ENCODE measurements at regions not wholly inside any gene's neighbourhood (a gene's known extent, or its start where the extent isn't known, plus 50 kb on each side); places are given as distances from the start of the nearest gene placed in this dataset.

- Histone ChIP-seq H3K4me1 (ENCODE audit: low read length) (no peaks in the 10 kb centered on the region), H3K9me3 (ENCODE audit: insufficient read depth, low read length) (no peaks in the 10 kb centered on the region), H3K79me2 (ENCODE audit: low read length) (no peaks in the 10 kb centered on the region), H3K27me3 (ENCODE audit: low read depth, low read length) (no peaks in the 10 kb centered on the region), H3K9ac (ENCODE audit: low read length) (no peak overlapping the region), H2AFZ (ENCODE audit: low read depth, low read length) (no peak overlapping the region), H4K20me1 (ENCODE audit: insufficient read depth, low read length) (no peaks in the 10 kb centered on the region), H3K4me3 (ENCODE audit: low read length) (no peak overlapping the region), H3K27ac (ENCODE audit: low read length) (no peak overlapping the region), H3K4me2 (ENCODE audit: low read length) (no peak overlapping the region), H3K36me3 (replicated peaks; ENCODE audit: low read depth, low read length) (no peaks in the 10 kb centered on the region)
- no peak for TF ChIP-seq EZH2phosphoT487 (IDR thresholded peaks at IDR 0.05; ENCODE audit: low read depth)
- TF ChIP-seq CTCF (IDR thresholded peaks at IDR 0.05; ENCODE audit: low read depth, low read length), result no peak
Measured at GRCh38 chr17:15087946-15088345, 177.2 kb downstream of the PMP22 start.

GRCh38 chr17:15086776-15087295, 178.3 kb downstream of the PMP22 start:
- no peak overlapping the region for H2AFZ ChIP-seq (ENCODE audit: low read depth, low read length)
- no peaks in the 10 kb centered on the region for H3K79me2 ChIP-seq (ENCODE audit: low read length)
- no peaks in the 10 kb centered on the region for H3K36me3 ChIP-seq (replicated peaks; ENCODE audit: low read depth, low read length)
- no peak overlapping the region for H3K4me2 ChIP-seq (ENCODE audit: low read length)
- H4K20me1 ChIP-seq (ENCODE audit: insufficient read depth, low read length), result no peaks in the 10 kb centered on the region
- TF ChIP-seq EZH2phosphoT487 (IDR thresholded peaks at IDR 0.05; ENCODE audit: low read depth) (no peak), CTCF (IDR thresholded peaks at IDR 0.05; ENCODE audit: low read depth, low read length) (no peak)
- no peak overlapping the region for H3K9ac ChIP-seq (ENCODE audit: low read length)
- H3K9me3 ChIP-seq (ENCODE audit: insufficient read depth, low read length), result no peaks in the 10 kb centered on the region
- no peak overlapping the region for H3K27ac ChIP-seq (ENCODE audit: low read length)
- no peaks in the 10 kb centered on the region for H3K27me3 ChIP-seq (ENCODE audit: low read depth, low read length)
- H3K4me3 ChIP-seq (ENCODE audit: low read length), result no peak overlapping the region
- H3K4me1 ChIP-seq (ENCODE audit: low read length), result no peaks in the 10 kb centered on the region

DNA sequence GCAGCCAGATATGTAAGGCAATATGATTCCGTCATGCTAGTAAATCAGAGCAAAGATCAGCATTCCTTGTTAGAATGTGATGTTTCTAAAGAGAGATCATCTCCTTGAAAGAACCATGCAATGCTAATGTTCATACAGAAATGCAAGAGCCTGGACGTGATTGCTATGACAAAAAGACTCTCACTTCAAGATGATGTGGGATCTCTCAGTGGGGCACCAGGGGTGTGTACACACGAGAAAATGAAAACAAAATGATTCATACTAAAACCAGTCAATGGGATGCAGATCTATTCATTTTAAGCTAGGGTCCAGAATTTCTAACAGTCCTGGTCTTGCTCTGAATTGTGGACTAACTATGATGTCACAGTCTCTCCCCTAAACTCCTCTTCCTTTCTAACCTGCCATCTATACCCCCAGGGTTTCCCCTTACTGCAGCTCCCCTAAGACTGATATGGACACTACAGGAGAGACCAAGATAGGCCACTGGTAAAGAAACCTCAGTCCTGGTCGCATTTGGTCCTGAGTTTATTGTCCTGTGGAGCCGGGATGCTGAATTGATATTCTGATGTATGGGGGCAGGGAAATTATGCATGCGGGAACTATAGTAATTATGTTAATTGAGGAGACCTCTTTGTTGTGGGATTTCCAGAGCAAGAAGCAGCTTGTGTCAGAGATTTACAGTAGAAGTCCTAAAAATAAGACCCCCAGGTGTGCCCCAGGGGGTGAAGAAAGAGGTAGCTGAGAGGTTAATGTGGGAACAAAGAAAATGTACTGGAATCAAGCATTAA, 179.0 kb downstream of the PMP22 start:
- H3K4me2 ChIP-seq (ENCODE audit: low read length), result no peak overlapping the region

More for the DNA sequence above, 179.0 kb downstream of the PMP22 start:
- TF ChIP-seq EZH2phosphoT487 (IDR thresholded peaks at IDR 0.05; ENCODE audit: low read depth), result no peak
- TF ChIP-seq CTCF (IDR thresholded peaks at IDR 0.05; ENCODE audit: low read depth, low read length), result no peak
- Histone ChIP-seq H3K9ac (ENCODE audit: low read length) (no peak overlapping the region), H3K27ac (ENCODE audit: low read length) (no peak overlapping the region), H3K4me1 (ENCODE audit: low read length) (no peaks in the 10 kb centered on the region), H3K79me2 (ENCODE audit: low read length) (no peaks in the 10 kb centered on the region), H2AFZ (ENCODE audit: low read depth, low read length) (no peak overlapping the region), H3K36me3 (replicated peaks; ENCODE audit: low read depth, low read length) (no peaks in the 10 kb centered on the region), H3K9me3 (ENCODE audit: insufficient read depth, low read length) (no peaks in the 10 kb centered on the region), H4K20me1 (ENCODE audit: insufficient read depth, low read length) (no peaks in the 10 kb centered on the region), H3K27me3 (ENCODE audit: low read depth, low read length) (no peaks in the 10 kb centered on the region), H3K4me3 (ENCODE audit: low read length) (no peak overlapping the region)
